IMR-90 (cell line): ENCODE measurements at regions not wholly inside any gene's neighbourhood (a gene's known extent, or its start where the extent isn't known, plus 50 kb on each side); places are given as distances from the start of the nearest gene placed in this dataset.

Experiments used
- ATAC-seq: fragments of 200-7000 bp; cut with Tn5 transposase; 2 replicates; pipeline ENCODE4 v1.9.1; 2020; ENCODE audit warnings: low read depth, mild to moderate bottlenecking, moderate library complexity
- BruUV-seq: library from RNA; stranded (reverse); fragments of 400-500 nt; replicated peaks from 2 replicates; lab custom pipeline; 2021; lab: Mats Ljungman, UMichigan
- CTCF ChIA-PET: fragments of 300-600 bp; formaldehyde crosslinking; extraction: SDS; loops from one replicate; lab custom pipeline; 2021; ENCODE audit warnings: antibody characterized with exemption; lab: Yijun Ruan, JAX
- POLR2A ChIA-PET: fragments of 300-600 bp; sonication (Branson Sonifier 250); formaldehyde crosslinking; loops from one replicate; lab custom pipeline; 2022; ENCODE audit warnings: antibody characterized with exemption; ENCODE audit not compliant: unreplicated experiment; lab: Charles Lee
- DNase-seq: peaks from one replicate; pipeline ENCODE4 v3.0.0; 2013
- H2AFZ ChIP-seq: replicated peaks from 2 replicates; pipeline ENCODE3; 2013; ENCODE audit warnings: low read length, mild to moderate bottlenecking; ENCODE audit not compliant: poor library complexity
- H2AK5ac ChIP-seq: 2 replicates; pipeline ENCODE4 v1.6.1; 2013; ENCODE audit warnings: low read depth, low read length, inconsistent platforms
- H2AK9ac ChIP-seq: replicated peaks from 2 replicates; pipeline ENCODE3; 2013; ENCODE audit warnings: mild to moderate bottlenecking, low read depth, low read length, moderate library complexity; ENCODE audit not compliant: poor library complexity
- H2BK120ac ChIP-seq: 2 replicates; pipeline ENCODE4 v1.6.1; 2013; ENCODE audit warnings: low read depth, low read length, inconsistent platforms
- H2BK15ac ChIP-seq: 3 replicates; pipeline ENCODE4 v1.6.1; 2013; ENCODE audit warnings: low read depth, low read length, inconsistent platforms
- H2BK20ac ChIP-seq: 2 replicates; pipeline ENCODE4 v1.6.1; 2013; ENCODE audit warnings: low read depth, mild to moderate bottlenecking, inconsistent platforms, low read length, moderate library complexity
- H2BK5ac ChIP-seq: 2 replicates; pipeline ENCODE4 v1.6.1; 2013; ENCODE audit warnings: mild to moderate bottlenecking, low read depth, low read length, inconsistent platforms; ENCODE audit not compliant: poor library complexity, severe bottlenecking
- H3K14ac ChIP-seq: replicated peaks from 2 replicates; pipeline ENCODE4 v1.6.1; 2013; ENCODE audit warnings: low read depth, low read length, inconsistent platforms
- H3K18ac ChIP-seq: 2 replicates; pipeline ENCODE4 v1.6.1; 2013; ENCODE audit warnings: low read depth, low read length, control low read depth
- H3K23ac ChIP-seq: 2 replicates; pipeline ENCODE4 v1.6.1; 2013; ENCODE audit warnings: low read depth, low read length, inconsistent platforms
- H3K27ac ChIP-seq: 2 replicates; pipeline ENCODE4 v1.5.1; 2013; ENCODE audit warnings: mild to moderate bottlenecking, control low read depth, low read length; ENCODE audit not compliant: insufficient read depth
- H3K27me3 ChIP-seq: 2 replicates; pipeline ENCODE4 v1.6.1; 2013; ENCODE audit warnings: low read length; ENCODE audit not compliant: control insufficient read depth, insufficient read depth
- H3K36me3 ChIP-seq: 2 replicates; pipeline ENCODE4 v1.6.1; 2013; ENCODE audit warnings: low read length, mixed read lengths; ENCODE audit not compliant: control insufficient read depth, insufficient read depth
- H3K4ac ChIP-seq: 2 replicates; pipeline ENCODE4 v1.6.1; 2013; ENCODE audit warnings: low read depth, low read length, inconsistent platforms
- H3K4me1 ChIP-seq: 2 replicates; pipeline ENCODE4 v1.6.1; 2013; ENCODE audit warnings: low read length, mixed read lengths; ENCODE audit not compliant: control insufficient read depth, insufficient read depth
- H3K4me2 ChIP-seq: 2 replicates; pipeline ENCODE4 v1.6.1; 2013; ENCODE audit warnings: low read depth, mild to moderate bottlenecking, control low read depth, low read length, moderate library complexity
- H3K4me3 ChIP-seq: 2 replicates; pipeline ENCODE4 v1.5.1; 2013; ENCODE audit warnings: low read depth, mild to moderate bottlenecking, control low read depth, low read length, moderate library complexity; ENCODE audit not compliant: insufficient read depth
- H3K56ac ChIP-seq: 2 replicates; pipeline ENCODE4 v1.6.1; 2013; ENCODE audit warnings: low read length, inconsistent platforms; ENCODE audit not compliant: insufficient read depth; ENCODE audit errors: extremely low read depth
- H3K79me1 ChIP-seq, 2 experiments: 2 replicates each; pipeline ENCODE4 v1.6.1; 2013; ENCODE audit warnings: low read length in 2 of 2, inconsistent platforms in 1 of 2, low read depth in 1 of 2
- H3K9ac ChIP-seq: 2 replicates; pipeline ENCODE4 v1.6.1; 2013; ENCODE audit warnings: low read depth, low read length, control low read depth
- H3K9me1 ChIP-seq: 2 replicates; pipeline ENCODE4 v1.6.1; 2013; ENCODE audit warnings: low read length, inconsistent platforms; ENCODE audit not compliant: insufficient read depth
- H3K9me3 ChIP-seq: 2 replicates; pipeline ENCODE4 v1.6.1; 2013; ENCODE audit warnings: low read length; ENCODE audit not compliant: control insufficient read depth, insufficient read depth
- H4K20me1 ChIP-seq: 2 replicates; pipeline ENCODE4 v1.6.1; 2013; ENCODE audit warnings: low read length, inconsistent platforms; ENCODE audit not compliant: insufficient read depth
- H4K5ac ChIP-seq: 2 replicates; pipeline ENCODE4 v1.6.1; 2013; ENCODE audit warnings: mild to moderate bottlenecking, low read depth, low read length, control low read depth
- H4K8ac ChIP-seq, 2 experiments: 2 replicates each; pipeline ENCODE4 v1.6.1; 2013; ENCODE audit warnings: low read depth in 2 of 2, low read length in 2 of 2, control low read depth in 1 of 2, inconsistent platforms in 1 of 2
- H4K91ac ChIP-seq: 2 replicates; pipeline ENCODE4 v1.6.1; 2013; ENCODE audit warnings: low read depth, low read length, inconsistent platforms; ENCODE audit not compliant: insufficient read depth
- BHLHE40 ChIP-seq: fragments of 150-350 bp; IDR thresholded peaks from 2 replicates; pipeline ENCODE4 v1.6.1; 2016; ENCODE audit warnings: mild to moderate bottlenecking, low read depth, low read length
- CHD1 ChIP-seq: IDR thresholded peaks from 2 replicates; pipeline ENCODE4 v1.6.1; 2012; ENCODE audit warnings: low read depth, low read length, improper control_type of control experiment
- MXI1 ChIP-seq: IDR thresholded peaks from 2 replicates; pipeline ENCODE4 v1.6.1; 2012; ENCODE audit warnings: low read depth, mild to moderate bottlenecking, low read length, moderate library complexity, borderline replicate concordance
- RAD21 ChIP-seq: IDR thresholded peaks from 2 replicates; pipeline ENCODE4 v1.6.1; 2012; ENCODE audit warnings: low read length, improper control_type of control experiment
- RFX5 ChIP-seq: IDR thresholded peaks from 2 replicates; pipeline ENCODE4 v1.8.0; 2012; ENCODE audit warnings: low read depth, mild to moderate bottlenecking, low read length, moderate library complexity
- USF2 ChIP-seq: fragments of 150-350 bp; IDR thresholded peaks from 2 replicates; pipeline ENCODE4 v1.6.1; 2017; ENCODE audit warnings: mild to moderate bottlenecking, antibody characterized with exemption, low read length, low read depth
- WGBS, 2 experiments: methylation state at CpG; one replicate each; pipeline versions ENCODE4 v1.1.5 to v1.1.7; 2013; ENCODE audit warnings: missing lambda C conversion rate in 2 of 2; ENCODE audit not compliant: insufficient read length in 1 of 2; ENCODE audit errors: extremely low coverage in 2 of 2; 5-methylcytosine and 5-hydroxymethylcytosine counted together
- dilution Hi-C: fragments of 300-500 bp; cut with HindIII; formaldehyde crosslinking; loops from one replicate; pipeline ENCODE4 v1.14.3; 2018; ENCODE audit warnings: low sequenced_read_pairs; ENCODE audit not compliant: unreplicated experiment
- in situ Hi-C: fragments of 300-500 bp; cut with MboI; formaldehyde crosslinking; loops from 3 replicates; pipeline ENCODE4 v1.14.3; 2019; ENCODE audit warnings: low sequenced_read_pairs, inconsistent platforms, mixed read lengths
- intact Hi-C: fragments of 100-400 bp; cut with micrococcal nuclease; formaldehyde crosslinking; loops from 2 replicates; pipeline ENCODE4 v1.10.0; 2022

- Histone ChIP-seq H3K4me3 (no peak overlapping the region), H3K23ac (no peak overlapping the region), H2AK5ac (no peak overlapping the region), H4K91ac (no peak overlapping the region), H3K9ac (no peak overlapping the region), H3K27ac (no peak overlapping the region), H3K9me1 (no peaks in the 10 kb centered on the region), H4K20me1 (no peaks in the 10 kb centered on the region), H4K8ac (no peak overlapping the region), H3K27me3 (no peaks in the 10 kb centered on the region), H3K56ac (no peak overlapping the region), H2BK120ac (no peak overlapping the region), H3K9me3 (peaks cover 16% of the 10 kb centered on the region), H3K18ac (no peak overlapping the region), H4K5ac (no peak overlapping the region), H3K14ac (no peak overlapping the region), H3K4me2 (no peak overlapping the region), H2BK15ac (no peak overlapping the region), H2AFZ (no peak overlapping the region), H2AK9ac (no peak overlapping the region), H3K79me1 (no peaks in the 10 kb centered on the region), H2BK20ac (no peak overlapping the region), H2BK5ac (no peak overlapping the region), H3K4me1 (no peaks in the 10 kb centered on the region), H3K4ac (no peak overlapping the region), H3K36me3 (no peaks in the 10 kb centered on the region)
- ChIA-PET CTCF (no interaction called here), POLR2A (no interaction called here)
- DNase-seq (no peak), ATAC-seq (no peak)
- 5% methylated on average over 2 of the region's 21 CpGs; no CpG with 5 or more reads in 1 of the 2 experiments for WGBS, 2 experiments
- dilution Hi-C loops (no loop called here), in situ Hi-C loops (no loop called here), intact Hi-C loops (no loop called here)
- no TSS peak for BruUV-seq
- TF ChIP-seq CHD1 (no peak), BHLHE40 (no peak), RAD21 (no peak), USF2 (no peak), MXI1 (no peak), RFX5 (no peak)
These were observed 132.3 kb upstream of the SDK2 start for GRCh38 chr17:73776351-73777130.
